ENCODE measurements at regions not wholly inside any gene's neighbourhood (a gene's known extent, or its start where the extent isn't known, plus 50 kb on each side); places are given as distances from the start of the nearest gene placed in this dataset.
"Not testable (repeated sequence)": the region's sequence is repeated elsewhere in the genome, so short reads cannot be mapped to it uniquely, and the experiment has no call there.

DNA sequence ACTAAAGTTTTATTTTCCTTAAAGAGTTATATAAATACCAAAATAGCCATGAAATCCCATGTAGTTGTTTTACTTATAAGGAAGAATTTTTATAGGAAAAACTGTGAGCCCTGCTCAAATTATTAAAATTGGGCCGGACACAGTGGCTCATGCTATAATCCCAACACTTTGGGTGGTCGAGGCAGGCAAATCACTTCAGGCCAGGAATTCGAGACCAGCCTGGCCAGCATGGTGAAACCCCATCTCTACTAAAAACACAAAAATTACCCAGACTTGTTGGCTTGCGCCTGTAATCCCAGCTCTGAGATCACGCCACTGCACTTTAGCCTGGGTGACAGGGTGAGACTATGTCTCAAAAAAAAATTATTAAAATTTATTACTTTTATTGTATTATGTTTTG, 149.3 kb downstream of the MRPL39 start:
- no peak for DNase-seq
- TF ChIP-seq, protein P1, sequence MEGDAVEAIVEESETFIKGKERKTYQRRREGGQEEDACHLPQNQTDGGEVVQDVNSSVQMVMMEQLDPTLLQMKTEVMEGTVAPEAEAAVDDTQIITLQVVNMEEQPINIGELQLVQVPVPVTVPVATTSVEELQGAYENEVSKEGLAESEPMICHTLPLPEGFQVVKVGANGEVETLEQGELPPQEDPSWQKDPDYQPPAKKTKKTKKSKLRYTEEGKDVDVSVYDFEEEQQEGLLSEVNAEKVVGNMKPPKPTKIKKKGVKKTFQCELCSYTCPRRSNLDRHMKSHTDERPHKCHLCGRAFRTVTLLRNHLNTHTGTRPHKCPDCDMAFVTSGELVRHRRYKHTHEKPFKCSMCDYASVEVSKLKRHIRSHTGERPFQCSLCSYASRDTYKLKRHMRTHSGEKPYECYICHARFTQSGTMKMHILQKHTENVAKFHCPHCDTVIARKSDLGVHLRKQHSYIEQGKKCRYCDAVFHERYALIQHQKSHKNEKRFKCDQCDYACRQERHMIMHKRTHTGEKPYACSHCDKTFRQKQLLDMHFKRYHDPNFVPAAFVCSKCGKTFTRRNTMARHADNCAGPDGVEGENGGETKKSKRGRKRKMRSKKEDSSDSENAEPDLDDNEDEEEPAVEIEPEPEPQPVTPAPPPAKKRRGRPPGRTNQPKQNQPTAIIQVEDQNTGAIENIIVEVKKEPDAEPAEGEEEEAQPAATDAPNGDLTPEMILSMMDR (IDR thresholded peaks at IDR 0.05; ENCODE audit: low read depth, low read length) = no peak
- Histone ChIP-seq H3K9me3 (ENCODE audit: severe bottlenecking) (no peaks in the 10 kb centered on the region), H3K27ac (no peak overlapping the region), H3K36me3 (no peaks in the 10 kb centered on the region), H3K4me3 (ENCODE audit: low read depth, low read length) (no peak overlapping the region), H3K27me3 (ENCODE audit: insufficient read depth, low read depth, severe bottlenecking) (no peaks in the 10 kb centered on the region)

- no peaks in the 10 kb centered on the region for H3K27me3 ChIP-seq (ENCODE audit: insufficient read depth, low read depth, severe bottlenecking)
- H3K36me3 ChIP-seq = no peaks in the 10 kb centered on the region
- TF ChIP-seq, protein P1 (IDR thresholded peaks at IDR 0.05; ENCODE audit: low read depth, low read length) = no peak
- DNase-seq = no peak
- no peak overlapping the region for H3K27ac ChIP-seq
- H3K9me3 ChIP-seq (ENCODE audit: severe bottlenecking) = no peaks in the 10 kb centered on the region
- H3K4me3 ChIP-seq (ENCODE audit: low read depth, low read length) = no peak overlapping the region
Observed at GRCh38 chr21:25457411-25457810, 149.9 kb downstream of the MRPL39 start.

DNA sequence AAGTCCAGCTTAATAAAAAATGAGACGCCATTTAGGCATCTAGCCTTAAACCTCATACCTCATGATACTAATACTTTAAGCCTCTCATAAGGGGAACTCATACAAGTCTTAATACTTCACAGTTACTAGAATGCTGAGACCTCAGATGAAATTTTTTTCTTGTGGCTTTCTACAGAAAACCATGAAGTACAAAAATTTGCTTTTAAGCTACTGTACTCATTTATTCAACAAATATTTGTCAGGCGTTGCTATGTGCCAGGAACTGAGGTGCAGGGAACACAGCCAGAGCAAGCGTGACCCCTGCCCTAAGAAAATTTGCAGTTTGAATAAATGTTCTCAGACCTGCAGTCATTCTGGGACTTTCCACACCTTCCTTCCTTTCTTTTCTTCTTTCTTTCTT, 150.6 kb downstream of the MRPL39 start:
- Histone ChIP-seq H3K4me3 (ENCODE audit: low read depth, low read length) (no peak overlapping the region), H3K27ac (no peak overlapping the region), H3K36me3 (no peaks in the 10 kb centered on the region), H3K27me3 (ENCODE audit: insufficient read depth, low read depth, severe bottlenecking) (no peaks in the 10 kb centered on the region), H3K9me3 (ENCODE audit: severe bottlenecking) (no peaks in the 10 kb centered on the region)
- TF ChIP-seq, protein P1 (IDR thresholded peaks at IDR 0.05; ENCODE audit: low read depth, low read length) = no peak
- DNase-seq = no peak

DNA sequence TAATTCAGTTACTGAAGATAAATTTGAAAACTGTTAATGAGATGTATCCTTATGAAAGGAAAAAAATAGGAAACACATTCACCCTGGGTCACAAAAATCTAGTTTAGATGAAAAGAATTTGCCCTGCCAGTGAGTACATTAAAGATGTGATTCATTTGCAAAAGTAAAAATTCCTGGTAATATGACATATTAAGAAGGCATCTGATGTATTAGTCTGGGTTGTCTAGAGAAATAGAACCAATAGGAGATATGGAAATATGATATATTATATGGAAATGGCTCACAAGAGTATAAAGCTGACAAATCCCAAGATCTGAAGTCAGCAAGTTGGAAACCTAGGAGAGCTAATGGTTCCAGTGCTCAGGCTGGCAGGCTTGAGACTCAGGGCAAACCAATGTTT, 153.8 kb downstream of the MRPL39 start:
- no peak for DNase-seq
- TF ChIP-seq, protein P1 (IDR thresholded peaks at IDR 0.05; ENCODE audit: low read depth, low read length) = no peak
- H3K9me3 ChIP-seq (ENCODE audit: severe bottlenecking) = no peaks in the 10 kb centered on the region

DNA sequence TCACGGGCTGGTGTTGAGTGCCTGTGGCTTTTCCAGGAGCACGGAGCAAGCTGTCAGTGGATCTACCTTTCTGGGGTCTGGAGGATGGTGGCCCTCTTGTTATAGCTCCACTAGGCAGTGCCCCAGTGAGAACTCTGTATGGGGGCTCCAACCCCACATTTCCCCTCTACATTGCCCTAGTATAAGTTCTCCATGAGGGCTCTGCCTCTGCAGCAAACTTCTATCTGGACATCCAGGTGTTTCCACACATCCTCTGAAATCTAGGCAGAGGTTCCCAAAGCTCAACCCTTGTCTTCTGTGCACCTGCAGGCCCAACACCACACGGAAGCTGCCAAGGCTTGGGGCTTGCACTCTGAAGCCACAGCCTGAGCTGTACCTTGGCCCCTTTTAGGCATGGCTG, 157.3 kb downstream of the MRPL39 start:
- no peaks in the 10 kb centered on the region for H3K27me3 ChIP-seq (ENCODE audit: insufficient read depth, low read depth, severe bottlenecking)
- no peaks in the 10 kb centered on the region for H3K36me3 ChIP-seq
- no peak overlapping the region for H3K4me3 ChIP-seq (ENCODE audit: low read depth, low read length)
- DNase-seq = no peak
- no peaks in the 10 kb centered on the region for H3K9me3 ChIP-seq (ENCODE audit: severe bottlenecking)
- TF ChIP-seq, protein P1 (IDR thresholded peaks at IDR 0.05; ENCODE audit: low read depth, low read length) = no peak
- no peak overlapping the region for H3K27ac ChIP-seq

More for the DNA sequence above, 153.8 kb downstream of the MRPL39 start:
- Histone ChIP-seq H3K27me3 (ENCODE audit: insufficient read depth, low read depth, severe bottlenecking) (no peaks in the 10 kb centered on the region), H3K4me3 (ENCODE audit: low read depth, low read length) (no peak overlapping the region), H3K36me3 (no peaks in the 10 kb centered on the region), H3K27ac (no peak overlapping the region)

GRCh38 chr21:25441835-25442234, 165.4 kb downstream of the MRPL39 start:
- Histone ChIP-seq H3K9me3 (ENCODE audit: severe bottlenecking) (no peaks in the 10 kb centered on the region), H3K4me3 (ENCODE audit: low read depth, low read length) (no peak overlapping the region), H3K27ac (no peak overlapping the region), H3K36me3 (no peaks in the 10 kb centered on the region), H3K27me3 (ENCODE audit: insufficient read depth, low read depth, severe bottlenecking) (no peaks in the 10 kb centered on the region)
- TF ChIP-seq, protein P1 (IDR thresholded peaks at IDR 0.05; ENCODE audit: low read depth, low read length) = no peak
- no peak for DNase-seq

GRCh38 chr21:25437465-25437864, 169.8 kb downstream of the MRPL39 start:
- not testable (repeated sequence) for DNase-seq; H3K9me3 ChIP-seq (ENCODE audit: severe bottlenecking); H3K36me3 ChIP-seq; H3K27me3 ChIP-seq (ENCODE audit: insufficient read depth, low read depth, severe bottlenecking); H3K27ac ChIP-seq; H3K4me3 ChIP-seq (ENCODE audit: low read depth, low read length)

All from WERI-Rb-1 (cell line).